SU-DHL-6 (cell line): ENCODE measurements at regions not wholly inside any gene's neighbourhood (a gene's known extent, or its start where the extent isn't known, plus 50 kb on each side); places are given as distances from the start of the nearest gene placed in this dataset.

Experiments used
- EZH2phosphoT487 ChIP-seq: fragments of 200-600 bp; sonication (generic), shearing (Covaris generic); conservative IDR thresholded peaks from 2 replicates; pipeline ENCODE4 v1.6.1; 2018; ENCODE audit warnings: mild to moderate bottlenecking, antibody characterized with exemption, low read length, moderate library complexity, mixed read lengths
- TF ChIP-seq, protein P1 (sequence below): fragments of 200-600 bp; sonication (generic); IDR thresholded peaks from one replicate; pipeline ENCODE4 v1.5.1; 2017; ENCODE audit warnings: antibody characterized with exemption, mild to moderate bottlenecking, low read length, moderate library complexity; ENCODE audit not compliant: insufficient read depth, poor library complexity, severe bottlenecking

DNA sequence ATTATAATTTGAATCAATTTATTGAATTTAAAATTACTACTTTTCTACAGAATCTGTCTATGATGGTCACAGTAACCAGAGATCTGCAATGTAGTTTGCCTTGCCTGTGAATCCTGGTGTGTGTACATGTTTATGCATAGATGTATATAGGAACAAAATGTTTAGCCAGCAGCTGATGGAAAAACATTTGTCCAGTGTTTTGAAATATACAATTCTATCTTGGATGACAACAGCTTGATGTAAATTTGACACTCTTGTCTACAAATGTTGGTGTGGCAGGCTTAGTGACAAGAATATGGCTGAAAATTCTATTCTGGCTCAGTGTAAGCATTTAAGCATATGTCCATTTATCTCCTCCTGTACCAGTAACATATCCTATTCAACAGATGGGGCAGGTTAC lies 229.4 kb downstream of the RCHY1 start:
- TF ChIP-seq EZH2phosphoT487, result no peak
- TF ChIP-seq, protein P1, sequence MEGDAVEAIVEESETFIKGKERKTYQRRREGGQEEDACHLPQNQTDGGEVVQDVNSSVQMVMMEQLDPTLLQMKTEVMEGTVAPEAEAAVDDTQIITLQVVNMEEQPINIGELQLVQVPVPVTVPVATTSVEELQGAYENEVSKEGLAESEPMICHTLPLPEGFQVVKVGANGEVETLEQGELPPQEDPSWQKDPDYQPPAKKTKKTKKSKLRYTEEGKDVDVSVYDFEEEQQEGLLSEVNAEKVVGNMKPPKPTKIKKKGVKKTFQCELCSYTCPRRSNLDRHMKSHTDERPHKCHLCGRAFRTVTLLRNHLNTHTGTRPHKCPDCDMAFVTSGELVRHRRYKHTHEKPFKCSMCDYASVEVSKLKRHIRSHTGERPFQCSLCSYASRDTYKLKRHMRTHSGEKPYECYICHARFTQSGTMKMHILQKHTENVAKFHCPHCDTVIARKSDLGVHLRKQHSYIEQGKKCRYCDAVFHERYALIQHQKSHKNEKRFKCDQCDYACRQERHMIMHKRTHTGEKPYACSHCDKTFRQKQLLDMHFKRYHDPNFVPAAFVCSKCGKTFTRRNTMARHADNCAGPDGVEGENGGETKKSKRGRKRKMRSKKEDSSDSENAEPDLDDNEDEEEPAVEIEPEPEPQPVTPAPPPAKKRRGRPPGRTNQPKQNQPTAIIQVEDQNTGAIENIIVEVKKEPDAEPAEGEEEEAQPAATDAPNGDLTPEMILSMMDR, result no peak
